ENCODE measurements at regions not wholly inside any gene's neighbourhood (a gene's known extent, or its start where the extent isn't known, plus 50 kb on each side); places are given as distances from the start of the nearest gene placed in this dataset.

GRCh38 chr3:165645191-165645590 is 192.0 kb downstream of the BCHE start:
- Histone ChIP-seq H3K4me1 (peaks cover 0 to 9% (median 2%) of the 10 kb centered on the region in 4 donors), H3K36me3 (no peaks in the 10 kb centered on the region), H3K27me3 (no peaks in the 10 kb centered on the region), H3K4me3 (no peak overlapping the region), H3K27ac (no peak overlapping the region), H3K9me3 (peaks cover 0 to 2% (median 0%) of the 10 kb centered on the region in 4 donors)
- no peak for TF ChIP-seq CTCF (IDR thresholded peaks at IDR 0.05)
- no peak for TF ChIP-seq POLR2A (IDR thresholded peaks at IDR 0.05)
- 84 to 89% methylated on average over 2 of the region's 2 CpGs for WGBS, 2 donors
- no peak for DNase-seq (ENCODE audit: low spot score in 2 of 2)

- Histone ChIP-seq H3K27me3 (no peaks in the 10 kb centered on the region), H3K4me1 (peaks cover 0 to 9% (median 2%) of the 10 kb centered on the region in 4 donors), H3K9me3 (peaks cover 0 to 2% (median 0%) of the 10 kb centered on the region in 4 donors), H3K36me3 (no peaks in the 10 kb centered on the region), H3K27ac (no peak overlapping the region), H3K4me3 (no peak overlapping the region)
- TF ChIP-seq EP300 (IDR thresholded peaks at IDR 0.05) (no peak), CTCF (IDR thresholded peaks at IDR 0.05) (no peak), POLR2A (IDR thresholded peaks at IDR 0.05) (no peak)
- 60 to 63% methylated on average over 1 of the region's 1 CpG for WGBS, 2 donors
- no peak for DNase-seq (ENCODE audit: low spot score in 2 of 2)
Observed at GRCh38 chr3:165644331-165644730, 192.9 kb downstream of the BCHE start.

GRCh38 chr3:165643425-165643824 is 193.8 kb downstream of the BCHE start:
- no peaks in the 10 kb centered on the region for H3K36me3 ChIP-seq
- no peaks in the 10 kb centered on the region for H3K27me3 ChIP-seq
- peaks cover 0 to 9% (median 2%) of the 10 kb centered on the region in 4 donors for H3K4me1 ChIP-seq
- no peak for TF ChIP-seq EP300 (IDR thresholded peaks at IDR 0.05)
- no peak for TF ChIP-seq CTCF (IDR thresholded peaks at IDR 0.05)
- no peak for TF ChIP-seq POLR2A (IDR thresholded peaks at IDR 0.05)
- H3K4me3 ChIP-seq, result no peak overlapping the region
- no peak for DNase-seq (ENCODE audit: low spot score in 2 of 2)
- no peak overlapping the region for H3K27ac ChIP-seq
- WGBS, 2 donors, result 81 to 84% methylated on average over 2 of the region's 2 CpGs
- H3K9me3 ChIP-seq, result no peaks in the 10 kb centered on the region

- H3K27me3 ChIP-seq, result no peaks in the 10 kb centered on the region
- no peak for TF ChIP-seq POLR2A (IDR thresholded peaks at IDR 0.05)
- TF ChIP-seq CTCF (IDR thresholded peaks at IDR 0.05), result no peak
- TF ChIP-seq EP300 (IDR thresholded peaks at IDR 0.05), result no peak
- no peak overlapping the region for H3K4me3 ChIP-seq
- peak in 1 of 2 donors; percentile 48 for DNase-seq (ENCODE audit: low spot score in 2 of 2)
- H3K27ac ChIP-seq, result no peak overlapping the region
- no peaks in the 10 kb centered on the region for H3K36me3 ChIP-seq
- no peaks in the 10 kb centered on the region for H3K9me3 ChIP-seq
- H3K4me1 ChIP-seq, result peaks cover 0 to 9% (median 2%) of the 10 kb centered on the region in 4 donors
- 28 to 31% methylated on average over 4 of the region's 4 CpGs for WGBS, 2 donors
Observed at GRCh38 chr3:165642761-165643420, 194.3 kb downstream of the BCHE start.

GRCh38 chr3:165641569-165642310 is 195.5 kb downstream of the BCHE start:
- 53 to 60% methylated on average over 5 of the region's 5 CpGs for WGBS, 2 donors
- H3K4me3 ChIP-seq, result no peak overlapping the region
- H3K4me1 ChIP-seq, result peaks cover 0 to 9% (median 2%) of the 10 kb centered on the region in 4 donors
- H3K27me3 ChIP-seq, result no peaks in the 10 kb centered on the region
- H3K36me3 ChIP-seq, result no peaks in the 10 kb centered on the region
- no peak for DNase-seq (ENCODE audit: low spot score in 2 of 2)
- TF ChIP-seq CTCF (IDR thresholded peaks at IDR 0.05), result no peak
- no peak for TF ChIP-seq POLR2A (IDR thresholded peaks at IDR 0.05)
- no peak for TF ChIP-seq EP300 (IDR thresholded peaks at IDR 0.05)
- no peak overlapping the region for H3K27ac ChIP-seq
- no peaks in the 10 kb centered on the region for H3K9me3 ChIP-seq

All from tibial nerve (tissue), 4 donors.